ENCODE measurements at regions not wholly inside any gene's neighbourhood (a gene's known extent, or its start where the extent isn't known, plus 50 kb on each side); places are given as distances from the start of the nearest gene placed in this dataset.

GRCh38 chr17:72554508-72554907, 433.7 kb downstream of the SOX9 start:
- no peak for ATAC-seq (replicated peaks)
- Mint-ChIP-seq H3K27ac (no peak overlapping the region), H3K4me1 (no peaks in the 10 kb centered on the region), H3K4me3 (no peak overlapping the region), H3K27me3 (no peaks in the 10 kb centered on the region), H3K9me3 (no peaks in the 10 kb centered on the region), H3K36me3 (ENCODE audit: low read depth) (no peaks in the 10 kb centered on the region)

GRCh38 chr17:72555052-72555451, 434.2 kb downstream of the SOX9 start:
- Mint-ChIP-seq H3K4me3 (no peak overlapping the region), H3K4me1 (no peaks in the 10 kb centered on the region), H3K27me3 (no peaks in the 10 kb centered on the region), H3K36me3 (ENCODE audit: low read depth) (no peaks in the 10 kb centered on the region), H3K9me3 (no peaks in the 10 kb centered on the region), H3K27ac (no peak overlapping the region)
- ATAC-seq (replicated peaks) = no peak

GRCh38 chr17:72556944-72557826, 436.4 kb downstream of the SOX9 start:
- H3K4me3 Mint-ChIP-seq = no peak overlapping the region
- H3K27ac Mint-ChIP-seq = no peak overlapping the region
- no peaks in the 10 kb centered on the region for H3K27me3 Mint-ChIP-seq
- H3K4me1 Mint-ChIP-seq = no peaks in the 10 kb centered on the region
- ATAC-seq (replicated peaks) = peak; percentile 70
- H3K9me3 Mint-ChIP-seq = no peaks in the 10 kb centered on the region
- H3K36me3 Mint-ChIP-seq (ENCODE audit: low read depth) = no peaks in the 10 kb centered on the region

- H3K9me3 Mint-ChIP-seq = no peaks in the 10 kb centered on the region
- H3K4me1 Mint-ChIP-seq = no peaks in the 10 kb centered on the region
- no peak for ATAC-seq (replicated peaks)
- no peak overlapping the region for H3K27ac Mint-ChIP-seq
- H3K27me3 Mint-ChIP-seq = no peaks in the 10 kb centered on the region
- no peak overlapping the region for H3K4me3 Mint-ChIP-seq
- H3K36me3 Mint-ChIP-seq (ENCODE audit: low read depth) = no peaks in the 10 kb centered on the region
These were observed 438.2 kb downstream of the SOX9 start for GRCh38 chr17:72558971-72559476.

- no peak overlapping the region for H3K4me3 Mint-ChIP-seq
- ATAC-seq (replicated peaks) = peak; percentile 78
- H3K27ac Mint-ChIP-seq = no peak overlapping the region
- H3K4me1 Mint-ChIP-seq = no peaks in the 10 kb centered on the region
- no peaks in the 10 kb centered on the region for H3K27me3 Mint-ChIP-seq
- H3K36me3 Mint-ChIP-seq (ENCODE audit: low read depth) = no peaks in the 10 kb centered on the region
- no peaks in the 10 kb centered on the region for H3K9me3 Mint-ChIP-seq
These were observed 439.8 kb downstream of the SOX9 start for GRCh38 chr17:72560303-72561247.

- no peak for ATAC-seq (replicated peaks)
- no peaks in the 10 kb centered on the region for H3K27me3 Mint-ChIP-seq
- peaks cover 1% of the 10 kb centered on the region for H3K4me1 Mint-ChIP-seq
- H3K27ac Mint-ChIP-seq = no peak overlapping the region
- H3K4me3 Mint-ChIP-seq = no peak overlapping the region
- H3K9me3 Mint-ChIP-seq = no peaks in the 10 kb centered on the region
- H3K36me3 Mint-ChIP-seq (ENCODE audit: low read depth) = no peaks in the 10 kb centered on the region
These were observed 440.4 kb downstream of the SOX9 start for GRCh38 chr17:72561266-72561665.

GRCh38 chr17:72561680-72562079, 440.9 kb downstream of the SOX9 start:
- Mint-ChIP-seq H3K4me3 (no peak overlapping the region), H3K27me3 (no peaks in the 10 kb centered on the region), H3K9me3 (no peaks in the 10 kb centered on the region), H3K27ac (no peak overlapping the region), H3K36me3 (ENCODE audit: low read depth) (no peaks in the 10 kb centered on the region), H3K4me1 (peaks cover 6% of the 10 kb centered on the region)
- no peak for ATAC-seq (replicated peaks)

GRCh38 chr17:72562615-72563188, 441.9 kb downstream of the SOX9 start:
- no peaks in the 10 kb centered on the region for H3K36me3 Mint-ChIP-seq (ENCODE audit: low read depth)
- H3K9me3 Mint-ChIP-seq = no peaks in the 10 kb centered on the region
- H3K27ac Mint-ChIP-seq = no peak overlapping the region

GRCh38 chr17:72563952-72564351, 443.1 kb downstream of the SOX9 start:
- Mint-ChIP-seq H3K4me1 (peaks cover 15% of the 10 kb centered on the region), H3K9me3 (no peaks in the 10 kb centered on the region), H3K27ac (peak overlapping the region; percentile 17), H3K4me3 (no peak overlapping the region), H3K36me3 (ENCODE audit: low read depth) (no peaks in the 10 kb centered on the region), H3K27me3 (no peaks in the 10 kb centered on the region)
- ATAC-seq (replicated peaks) = no peak

More at GRCh38 chr17:72562615-72563188, 441.9 kb downstream of the SOX9 start:
- peaks cover 15% of the 10 kb centered on the region for H3K4me1 Mint-ChIP-seq
- no peaks in the 10 kb centered on the region for H3K27me3 Mint-ChIP-seq
- no peak overlapping the region for H3K4me3 Mint-ChIP-seq
- ATAC-seq (replicated peaks) = no peak

GRCh38 chr17:72565006-72565405, 444.2 kb downstream of the SOX9 start:
- Mint-ChIP-seq H3K4me3 (no peak overlapping the region), H3K4me1 (peaks cover 15% of the 10 kb centered on the region), H3K27ac (no peak overlapping the region), H3K27me3 (no peaks in the 10 kb centered on the region), H3K36me3 (ENCODE audit: low read depth) (no peaks in the 10 kb centered on the region), H3K9me3 (no peaks in the 10 kb centered on the region)
- no peak for ATAC-seq (replicated peaks)

GRCh38 chr17:72565758-72566157, 444.9 kb downstream of the SOX9 start:
- peaks cover 15% of the 10 kb centered on the region for H3K4me1 Mint-ChIP-seq
- H3K4me3 Mint-ChIP-seq = no peak overlapping the region
- no peak overlapping the region for H3K27ac Mint-ChIP-seq
- no peaks in the 10 kb centered on the region for H3K36me3 Mint-ChIP-seq (ENCODE audit: low read depth)
- ATAC-seq (replicated peaks) = no peak
- no peaks in the 10 kb centered on the region for H3K9me3 Mint-ChIP-seq
- H3K27me3 Mint-ChIP-seq = no peaks in the 10 kb centered on the region

- H3K27ac Mint-ChIP-seq = no peak overlapping the region
- no peaks in the 10 kb centered on the region for H3K36me3 Mint-ChIP-seq (ENCODE audit: low read depth)
- peaks cover 17% of the 10 kb centered on the region for H3K4me1 Mint-ChIP-seq
- H3K27me3 Mint-ChIP-seq = peaks cover 2% of the 10 kb centered on the region
- ATAC-seq (replicated peaks) = no peak
- peak overlapping the region; percentile 56 for H3K4me3 Mint-ChIP-seq
- H3K9me3 Mint-ChIP-seq = no peaks in the 10 kb centered on the region
These were observed 446.1 kb downstream of the SOX9 start for GRCh38 chr17:72566671-72567484.

GRCh38 chr17:72567774-72568173, 447.0 kb downstream of the SOX9 start:
- Mint-ChIP-seq H3K4me1 (peaks cover 19% of the 10 kb centered on the region), H3K9me3 (no peaks in the 10 kb centered on the region), H3K4me3 (peak overlapping the region; percentile 56), H3K36me3 (ENCODE audit: low read depth) (no peaks in the 10 kb centered on the region), H3K27ac (no peak overlapping the region), H3K27me3 (peaks cover 5% of the 10 kb centered on the region)
- ATAC-seq (replicated peaks) = no peak

Measured in activated T-helper 17 cell treated with anti-CD3 and anti-CD28 coated beads, Interleukin-2, amount 50 U/mL, for 72 hours (primary cell).